Panc1 (cell line): ENCODE measurements at regions not wholly inside any gene's neighbourhood (a gene's known extent, or its start where the extent isn't known, plus 50 kb on each side); places are given as distances from the start of the nearest gene placed in this dataset.

Experiments used
- POLR2AphosphoS5 ChIP-seq: IDR thresholded peaks from 2 replicates; pipeline ENCODE4 v1.6.1; 2012; ENCODE audit warnings: mild to moderate bottlenecking, low read depth, low read length, moderate library complexity
- SIN3A ChIP-seq: IDR thresholded peaks from 2 replicates; pipeline ENCODE4 v1.6.1; 2012; ENCODE audit warnings: low read depth, mild to moderate bottlenecking, low read length, moderate library complexity, borderline replicate concordance; ENCODE audit not compliant: insufficient read depth
- TCF7L2 ChIP-seq: IDR thresholded peaks from 2 replicates; pipeline ENCODE4 v1.6.1; 2011; ENCODE audit warnings: mild to moderate bottlenecking, low read depth, low read length, inconsistent platforms
- TF ChIP-seq, protein P1 (sequence below): fragments of 450-650 bp; IDR thresholded peaks from 2 replicates; pipeline ENCODE4 v1.5.1; 2017; ENCODE audit warnings: mild to moderate bottlenecking
- TF ChIP-seq, protein P2 (sequence below), 2 experiments: IDR thresholded peaks; 2 replicates each; pipeline ENCODE4 v1.6.1; 2011 to 2012; ENCODE audit warnings: low read depth in 2 of 2, control low read depth in 1 of 2, low read length in 1 of 2, mild to moderate bottlenecking in 1 of 2, moderate library complexity in 1 of 2; ENCODE audit not compliant: insufficient read depth in 1 of 2

DNA sequence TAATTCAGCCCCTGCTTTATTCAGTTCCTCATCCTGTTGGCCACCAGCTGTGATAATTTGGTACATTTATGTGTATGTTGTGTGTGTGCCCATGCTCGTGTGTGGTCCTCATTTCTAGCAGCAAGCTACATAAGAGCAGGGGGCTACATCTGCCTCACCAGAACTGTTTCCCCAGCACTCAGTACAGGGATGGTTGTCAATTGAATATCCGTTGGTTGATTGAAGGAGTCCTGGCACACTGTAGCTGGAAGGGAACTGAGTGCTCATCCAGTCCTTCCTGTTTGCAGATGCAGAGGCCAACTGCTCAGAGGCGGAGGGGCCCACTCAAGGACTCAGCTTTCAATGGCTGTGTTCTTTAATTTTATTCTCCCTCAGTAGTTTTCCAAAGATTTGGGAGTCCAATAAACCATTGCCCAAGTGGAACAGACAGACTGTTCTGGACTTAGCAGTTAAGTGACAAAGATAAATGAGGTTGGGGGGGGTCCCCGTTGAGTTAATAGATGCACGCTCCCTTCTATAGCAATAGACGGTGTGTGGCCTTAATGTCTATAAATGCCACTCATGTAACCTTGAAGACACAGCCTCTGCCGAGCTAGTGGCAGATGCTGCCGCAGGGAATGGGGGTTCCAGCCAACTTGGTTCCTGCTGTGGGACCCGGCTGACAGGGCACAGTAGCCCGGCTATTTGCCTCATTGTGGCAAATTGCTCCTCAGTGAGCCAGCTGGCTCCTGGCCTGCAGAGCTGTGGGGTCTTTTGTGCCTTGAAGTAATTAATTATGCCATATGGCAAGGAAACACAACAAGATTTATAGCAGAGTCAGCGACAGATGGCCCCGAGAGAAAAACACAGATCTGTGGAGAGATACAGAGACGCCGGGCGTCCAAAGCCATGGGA is 71.4 kb upstream of the GRK3 start:
- TF ChIP-seq, protein P1, sequence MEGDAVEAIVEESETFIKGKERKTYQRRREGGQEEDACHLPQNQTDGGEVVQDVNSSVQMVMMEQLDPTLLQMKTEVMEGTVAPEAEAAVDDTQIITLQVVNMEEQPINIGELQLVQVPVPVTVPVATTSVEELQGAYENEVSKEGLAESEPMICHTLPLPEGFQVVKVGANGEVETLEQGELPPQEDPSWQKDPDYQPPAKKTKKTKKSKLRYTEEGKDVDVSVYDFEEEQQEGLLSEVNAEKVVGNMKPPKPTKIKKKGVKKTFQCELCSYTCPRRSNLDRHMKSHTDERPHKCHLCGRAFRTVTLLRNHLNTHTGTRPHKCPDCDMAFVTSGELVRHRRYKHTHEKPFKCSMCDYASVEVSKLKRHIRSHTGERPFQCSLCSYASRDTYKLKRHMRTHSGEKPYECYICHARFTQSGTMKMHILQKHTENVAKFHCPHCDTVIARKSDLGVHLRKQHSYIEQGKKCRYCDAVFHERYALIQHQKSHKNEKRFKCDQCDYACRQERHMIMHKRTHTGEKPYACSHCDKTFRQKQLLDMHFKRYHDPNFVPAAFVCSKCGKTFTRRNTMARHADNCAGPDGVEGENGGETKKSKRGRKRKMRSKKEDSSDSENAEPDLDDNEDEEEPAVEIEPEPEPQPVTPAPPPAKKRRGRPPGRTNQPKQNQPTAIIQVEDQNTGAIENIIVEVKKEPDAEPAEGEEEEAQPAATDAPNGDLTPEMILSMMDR = no peak
- TF ChIP-seq TCF7L2 (no peak), SIN3A (no peak), POLR2AphosphoS5 (no peak)
- TF ChIP-seq, protein P2, sequence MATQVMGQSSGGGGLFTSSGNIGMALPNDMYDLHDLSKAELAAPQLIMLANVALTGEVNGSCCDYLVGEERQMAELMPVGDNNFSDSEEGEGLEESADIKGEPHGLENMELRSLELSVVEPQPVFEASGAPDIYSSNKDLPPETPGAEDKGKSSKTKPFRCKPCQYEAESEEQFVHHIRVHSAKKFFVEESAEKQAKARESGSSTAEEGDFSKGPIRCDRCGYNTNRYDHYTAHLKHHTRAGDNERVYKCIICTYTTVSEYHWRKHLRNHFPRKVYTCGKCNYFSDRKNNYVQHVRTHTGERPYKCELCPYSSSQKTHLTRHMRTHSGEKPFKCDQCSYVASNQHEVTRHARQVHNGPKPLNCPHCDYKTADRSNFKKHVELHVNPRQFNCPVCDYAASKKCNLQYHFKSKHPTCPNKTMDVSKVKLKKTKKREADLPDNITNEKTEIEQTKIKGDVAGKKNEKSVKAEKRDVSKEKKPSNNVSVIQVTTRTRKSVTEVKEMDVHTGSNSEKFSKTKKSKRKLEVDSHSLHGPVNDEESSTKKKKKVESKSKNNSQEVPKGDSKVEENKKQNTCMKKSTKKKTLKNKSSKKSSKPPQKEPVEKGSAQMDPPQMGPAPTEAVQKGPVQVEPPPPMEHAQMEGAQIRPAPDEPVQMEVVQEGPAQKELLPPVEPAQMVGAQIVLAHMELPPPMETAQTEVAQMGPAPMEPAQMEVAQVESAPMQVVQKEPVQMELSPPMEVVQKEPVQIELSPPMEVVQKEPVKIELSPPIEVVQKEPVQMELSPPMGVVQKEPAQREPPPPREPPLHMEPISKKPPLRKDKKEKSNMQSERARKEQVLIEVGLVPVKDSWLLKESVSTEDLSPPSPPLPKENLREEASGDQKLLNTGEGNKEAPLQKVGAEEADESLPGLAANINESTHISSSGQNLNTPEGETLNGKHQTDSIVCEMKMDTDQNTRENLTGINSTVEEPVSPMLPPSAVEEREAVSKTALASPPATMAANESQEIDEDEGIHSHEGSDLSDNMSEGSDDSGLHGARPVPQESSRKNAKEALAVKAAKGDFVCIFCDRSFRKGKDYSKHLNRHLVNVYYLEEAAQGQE (IDR thresholded peaks at IDR 0.05; ENCODE audit: insufficient read depth in 1 of 2, low read depth in 2 of 2, low read length in 1 of 2) = no peak
